ENCODE measurements at regions not wholly inside any gene's neighbourhood (a gene's known extent, or its start where the extent isn't known, plus 50 kb on each side); places are given as distances from the start of the nearest gene placed in this dataset.

DNA sequence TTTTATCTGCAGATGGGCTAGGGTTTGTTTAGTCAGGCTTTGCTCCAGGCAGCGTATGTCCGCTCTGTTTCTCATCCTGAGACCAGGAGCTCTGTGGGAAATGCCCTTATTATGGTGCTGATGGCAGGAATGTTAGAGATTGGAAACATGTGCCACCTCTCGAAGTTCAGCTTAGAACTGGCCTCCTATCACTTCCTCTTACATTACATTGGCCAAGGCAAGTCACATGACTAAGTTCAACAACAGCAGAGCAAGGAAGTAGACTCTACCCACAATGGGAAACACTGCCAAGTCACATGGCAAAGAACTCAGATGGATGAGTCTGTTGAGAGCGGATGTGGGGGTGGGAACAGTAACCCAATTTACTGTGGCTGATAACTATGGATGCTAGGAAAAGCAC, 161.9 kb upstream of the WSCD2 start:
- H3K27ac ChIP-seq = no peak overlapping the region
- TF ChIP-seq, protein P1, sequence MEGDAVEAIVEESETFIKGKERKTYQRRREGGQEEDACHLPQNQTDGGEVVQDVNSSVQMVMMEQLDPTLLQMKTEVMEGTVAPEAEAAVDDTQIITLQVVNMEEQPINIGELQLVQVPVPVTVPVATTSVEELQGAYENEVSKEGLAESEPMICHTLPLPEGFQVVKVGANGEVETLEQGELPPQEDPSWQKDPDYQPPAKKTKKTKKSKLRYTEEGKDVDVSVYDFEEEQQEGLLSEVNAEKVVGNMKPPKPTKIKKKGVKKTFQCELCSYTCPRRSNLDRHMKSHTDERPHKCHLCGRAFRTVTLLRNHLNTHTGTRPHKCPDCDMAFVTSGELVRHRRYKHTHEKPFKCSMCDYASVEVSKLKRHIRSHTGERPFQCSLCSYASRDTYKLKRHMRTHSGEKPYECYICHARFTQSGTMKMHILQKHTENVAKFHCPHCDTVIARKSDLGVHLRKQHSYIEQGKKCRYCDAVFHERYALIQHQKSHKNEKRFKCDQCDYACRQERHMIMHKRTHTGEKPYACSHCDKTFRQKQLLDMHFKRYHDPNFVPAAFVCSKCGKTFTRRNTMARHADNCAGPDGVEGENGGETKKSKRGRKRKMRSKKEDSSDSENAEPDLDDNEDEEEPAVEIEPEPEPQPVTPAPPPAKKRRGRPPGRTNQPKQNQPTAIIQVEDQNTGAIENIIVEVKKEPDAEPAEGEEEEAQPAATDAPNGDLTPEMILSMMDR (IDR thresholded peaks at IDR 0.05 in 4 of 5, conservative IDR thresholded peaks at IDR 0.05 in 1 of 5) = no peak
- no peak for TF ChIP-seq POLR2A (IDR thresholded peaks at IDR 0.05)
- H3K9me3 ChIP-seq = no peaks in the 10 kb centered on the region
- H3K4me1 ChIP-seq = no peaks in the 10 kb centered on the region
- DNase-seq (no peak), ATAC-seq (no peak)
- H3K36me3 ChIP-seq = no peaks in the 10 kb centered on the region
- in situ Hi-C loops (cut with MboI; ENCODE audit: low sequenced_read_pairs in 4 of 4) = no loop called here
- H3K27me3 ChIP-seq = no peaks in the 10 kb centered on the region
- intact Hi-C loops (cut with DNase I; ENCODE audit: low total_unique reads) = no loop called here
- H3K4me3 ChIP-seq = no peak overlapping the region

DNA sequence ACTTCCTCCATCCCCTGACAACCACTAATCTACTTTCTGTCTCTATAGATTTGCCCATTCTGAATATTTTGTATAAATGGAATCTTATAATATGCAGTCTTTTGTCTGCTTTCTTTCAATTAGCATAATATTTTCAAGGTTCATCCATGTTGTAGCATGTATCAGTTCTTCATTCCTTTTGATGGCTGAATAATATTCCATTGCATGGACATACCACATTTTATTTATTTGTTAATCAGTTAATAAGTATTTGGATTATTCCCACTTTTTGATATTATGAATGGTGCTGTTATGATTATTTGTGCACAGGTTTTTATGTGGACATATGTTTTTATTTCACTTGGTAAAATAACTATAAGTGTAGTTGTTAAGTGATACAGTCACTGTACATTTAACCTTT, 155.1 kb upstream of the WSCD2 start:
- H3K36me3 ChIP-seq = no peaks in the 10 kb centered on the region
- DNase-seq (no peak), ATAC-seq (no peak)
- H3K9me3 ChIP-seq = no peaks in the 10 kb centered on the region
- TF ChIP-seq, protein P1 (IDR thresholded peaks at IDR 0.05 in 4 of 5, conservative IDR thresholded peaks at IDR 0.05 in 1 of 5) = no peak
- TF ChIP-seq POLR2A (IDR thresholded peaks at IDR 0.05) = no peak
- no peak overlapping the region for H3K4me3 ChIP-seq
- intact Hi-C loops (cut with DNase I; ENCODE audit: low total_unique reads) = no loop called here
- in situ Hi-C loops (cut with MboI; ENCODE audit: low sequenced_read_pairs in 4 of 4) = no loop called here
- peaks cover 0 to 3% (median 0%) of the 10 kb centered on the region in 3 donors for H3K27me3 ChIP-seq
- H3K27ac ChIP-seq = no peak overlapping the region
- no peaks in the 10 kb centered on the region for H3K4me1 ChIP-seq

DNA sequence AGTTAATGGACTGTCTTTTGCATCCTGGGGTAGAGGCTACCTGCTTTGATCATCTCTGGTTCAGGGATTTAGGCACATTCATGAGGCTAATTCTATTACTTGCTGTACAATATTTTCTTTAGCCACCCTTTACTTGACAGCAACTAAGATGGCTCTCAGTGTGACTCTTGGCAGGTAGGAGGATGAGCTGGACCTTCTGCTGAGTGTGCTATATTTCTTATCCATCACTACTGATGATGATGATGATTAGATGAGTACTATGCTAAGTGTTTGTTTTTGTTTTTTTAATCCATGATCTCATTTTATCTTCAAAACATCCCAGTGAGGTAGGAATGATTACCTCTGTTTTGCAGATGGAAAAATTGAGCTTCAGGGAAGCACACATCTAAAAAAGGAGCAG, 152.8 kb upstream of the WSCD2 start:
- in situ Hi-C loops (cut with MboI; ENCODE audit: low sequenced_read_pairs in 4 of 4) (no loop called here), intact Hi-C loops (cut with DNase I; ENCODE audit: low total_unique reads) (no loop called here)
- no peaks in the 10 kb centered on the region for H3K9me3 ChIP-seq
- H3K36me3 ChIP-seq = no peaks in the 10 kb centered on the region
- TF ChIP-seq, protein P1 (IDR thresholded peaks at IDR 0.05 in 4 of 5, conservative IDR thresholded peaks at IDR 0.05 in 1 of 5) = no peak
- H3K27ac ChIP-seq = no peak overlapping the region
- ATAC-seq (no peak), DNase-seq (no peak)
- peaks cover 0 to 3% (median 0%) of the 10 kb centered on the region in 3 donors for H3K27me3 ChIP-seq
- no peak overlapping the region for H3K4me3 ChIP-seq
- H3K4me1 ChIP-seq = no peaks in the 10 kb centered on the region

DNA sequence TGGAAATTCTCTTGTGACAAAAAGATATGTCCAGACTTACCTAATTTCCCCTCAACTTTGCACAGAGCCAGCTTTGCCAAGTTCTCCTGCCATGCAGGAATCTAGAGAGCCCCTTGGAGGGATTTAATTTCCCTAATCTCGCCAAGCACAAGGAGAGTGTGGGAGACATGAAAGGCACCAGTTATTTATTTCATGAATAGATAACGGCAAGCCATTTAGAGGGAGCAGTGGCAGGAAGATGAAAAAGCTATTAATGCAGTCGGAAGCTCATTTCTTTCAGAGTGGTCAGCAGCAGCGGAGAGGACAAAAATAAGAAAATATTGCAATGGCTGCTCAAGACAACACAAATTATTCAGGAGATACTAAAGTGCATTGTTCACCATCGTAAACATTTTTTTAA, 150.9 kb upstream of the WSCD2 start:
- Histone ChIP-seq H3K4me1 (no peaks in the 10 kb centered on the region), H3K4me3 (no peak overlapping the region), H3K27ac (no peak overlapping the region), H3K9me3 (no peaks in the 10 kb centered on the region), H3K27me3 (peaks cover 0 to 3% (median 0%) of the 10 kb centered on the region in 3 donors), H3K36me3 (no peaks in the 10 kb centered on the region)
- in situ Hi-C loops (cut with MboI; ENCODE audit: low sequenced_read_pairs in 4 of 4) = no loop called here
- ATAC-seq (no peak), DNase-seq (no peak)
- no peak for TF ChIP-seq POLR2A (IDR thresholded peaks at IDR 0.05)
- TF ChIP-seq, protein P1 (IDR thresholded peaks at IDR 0.05 in 4 of 5, conservative IDR thresholded peaks at IDR 0.05 in 1 of 5) = no peak
- intact Hi-C loops (cut with DNase I; ENCODE audit: low total_unique reads) = no loop called here

DNA sequence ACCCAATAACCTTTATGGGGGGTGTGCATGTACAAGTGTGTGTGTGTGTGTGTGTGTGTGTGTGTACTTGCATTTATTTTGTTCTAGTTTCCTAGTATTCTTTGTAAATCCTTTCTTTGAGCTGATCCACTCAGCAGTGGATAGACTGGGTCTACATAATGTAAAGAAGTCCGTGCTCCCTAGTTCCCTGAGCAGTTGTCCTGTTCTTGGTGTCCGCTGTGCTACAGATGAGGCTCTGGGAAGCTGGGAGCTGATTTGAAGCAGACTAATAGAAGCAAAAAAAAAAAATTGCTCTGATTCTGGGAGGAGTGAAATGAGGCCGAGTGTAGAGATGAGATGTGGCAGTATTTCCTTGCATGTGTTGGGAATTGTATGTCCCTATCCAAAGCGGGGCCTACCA, 150.4 kb upstream of the WSCD2 start:
- in situ Hi-C loops (cut with MboI; ENCODE audit: low sequenced_read_pairs in 4 of 4) (no loop called here), intact Hi-C loops (cut with DNase I; ENCODE audit: low total_unique reads) (no loop called here)
- Histone ChIP-seq H3K4me3 (no peak overlapping the region), H3K36me3 (no peaks in the 10 kb centered on the region), H3K9me3 (no peaks in the 10 kb centered on the region), H3K4me1 (no peaks in the 10 kb centered on the region), H3K27ac (no peak overlapping the region), H3K27me3 (peaks cover 0 to 3% (median 0%) of the 10 kb centered on the region in 3 donors)
- TF ChIP-seq POLR2A (IDR thresholded peaks at IDR 0.05) = no peak
- TF ChIP-seq, protein P1 (IDR thresholded peaks at IDR 0.05 in 4 of 5, conservative IDR thresholded peaks at IDR 0.05 in 1 of 5) = no peak
- no peak for ATAC-seq
- DNase-seq = no peak

Data from gastrocnemius medialis (tissue), 4 donors.